ENCODE measurements at regions not wholly inside any gene's neighbourhood (a gene's known extent, or its start where the extent isn't known, plus 50 kb on each side); places are given as distances from the start of the nearest gene placed in this dataset.

DNA sequence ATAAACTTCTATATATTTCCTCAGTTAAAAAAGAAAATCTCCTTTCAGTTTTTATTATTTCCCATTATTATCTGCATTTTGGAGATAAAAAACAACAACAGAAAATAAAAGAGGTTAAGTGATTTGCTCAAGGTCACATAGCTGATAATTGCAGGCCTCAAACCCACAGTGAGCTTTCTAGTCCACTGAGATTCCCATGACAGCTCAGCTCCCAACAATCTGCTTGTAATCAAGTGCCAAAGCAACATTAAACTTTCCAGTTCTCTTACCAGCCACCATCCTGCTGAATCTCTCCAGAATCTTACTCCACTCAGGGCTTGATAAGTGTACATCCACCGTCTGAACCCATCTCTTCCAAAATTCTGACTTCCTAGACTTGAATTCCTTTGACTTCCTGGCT lies 318.2 kb upstream of the SEMA6D start:
- DNase-seq = no peak
- no peak for TF ChIP-seq CTCF (IDR thresholded peaks at IDR 0.05; ENCODE audit: low read depth, low read length)
- Histone ChIP-seq H3K36me3 (no peaks in the 10 kb centered on the region), H3K9me3 (ENCODE audit: severe bottlenecking) (no peaks in the 10 kb centered on the region), H3K4me3 (ENCODE audit: low read depth, low read length) (no peak overlapping the region), H3K27ac (no peak overlapping the region), H3K27me3 (ENCODE audit: insufficient read depth, low read depth, severe bottlenecking) (no peaks in the 10 kb centered on the region)

DNA sequence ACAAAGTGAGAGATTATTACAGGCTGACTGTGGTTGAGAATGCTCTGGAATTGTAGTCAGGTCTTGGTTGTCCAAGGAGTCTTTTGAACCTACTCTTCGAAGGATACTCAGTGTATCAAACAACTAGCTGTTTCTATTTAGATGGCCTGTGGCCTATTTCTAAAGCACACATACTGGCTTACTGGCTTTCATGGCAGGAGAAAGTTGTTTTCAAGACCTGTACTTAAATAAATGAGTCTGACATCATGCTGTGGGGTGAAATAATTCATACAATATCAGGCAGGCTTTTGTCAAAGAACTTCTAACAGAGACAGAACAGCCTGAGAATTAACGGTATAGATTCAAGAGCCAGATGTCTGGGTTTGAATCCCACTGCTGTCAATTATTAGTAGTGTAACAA lies 316.7 kb upstream of the SEMA6D start:
- no peak for DNase-seq
- TF ChIP-seq CTCF (IDR thresholded peaks at IDR 0.05; ENCODE audit: low read depth, low read length) = no peak
- Histone ChIP-seq H3K4me3 (ENCODE audit: low read depth, low read length) (no peak overlapping the region), H3K9me3 (ENCODE audit: severe bottlenecking) (no peaks in the 10 kb centered on the region), H3K36me3 (no peaks in the 10 kb centered on the region), H3K27ac (no peak overlapping the region), H3K27me3 (ENCODE audit: insufficient read depth, low read depth, severe bottlenecking) (no peaks in the 10 kb centered on the region)

GRCh38 chr15:47401427-47401826 lies 315.9 kb upstream of the SEMA6D start:
- no peaks in the 10 kb centered on the region for H3K36me3 ChIP-seq
- TF ChIP-seq CTCF (IDR thresholded peaks at IDR 0.05; ENCODE audit: low read depth, low read length) = no peak
- H3K27ac ChIP-seq = no peak overlapping the region
- no peaks in the 10 kb centered on the region for H3K27me3 ChIP-seq (ENCODE audit: insufficient read depth, low read depth, severe bottlenecking)
- H3K9me3 ChIP-seq (ENCODE audit: severe bottlenecking) = no peaks in the 10 kb centered on the region
- DNase-seq = no peak
- no peak overlapping the region for H3K4me3 ChIP-seq (ENCODE audit: low read depth, low read length)

- H3K4me3 ChIP-seq (ENCODE audit: low read depth, low read length) = no peak overlapping the region
- TF ChIP-seq CTCF (IDR thresholded peaks at IDR 0.05; ENCODE audit: low read depth, low read length) = no peak
- H3K36me3 ChIP-seq = no peaks in the 10 kb centered on the region
- H3K9me3 ChIP-seq (ENCODE audit: severe bottlenecking) = no peaks in the 10 kb centered on the region
- H3K27me3 ChIP-seq (ENCODE audit: insufficient read depth, low read depth, severe bottlenecking) = no peaks in the 10 kb centered on the region
- H3K27ac ChIP-seq = no peak overlapping the region
- DNase-seq = no peak
Measured at GRCh38 chr15:47402829-47403228, 314.5 kb upstream of the SEMA6D start.

GRCh38 chr15:47404877-47405276 lies 312.4 kb upstream of the SEMA6D start:
- Histone ChIP-seq H3K27me3 (ENCODE audit: insufficient read depth, low read depth, severe bottlenecking) (no peaks in the 10 kb centered on the region), H3K36me3 (no peaks in the 10 kb centered on the region), H3K9me3 (ENCODE audit: severe bottlenecking) (no peaks in the 10 kb centered on the region), H3K27ac (no peak overlapping the region), H3K4me3 (ENCODE audit: low read depth, low read length) (no peak overlapping the region)
- TF ChIP-seq CTCF (IDR thresholded peaks at IDR 0.05; ENCODE audit: low read depth, low read length) = 0 out of 2 replicates have a peak, but pooled peaks have one; percentile 6
- DNase-seq = no peak

DNA sequence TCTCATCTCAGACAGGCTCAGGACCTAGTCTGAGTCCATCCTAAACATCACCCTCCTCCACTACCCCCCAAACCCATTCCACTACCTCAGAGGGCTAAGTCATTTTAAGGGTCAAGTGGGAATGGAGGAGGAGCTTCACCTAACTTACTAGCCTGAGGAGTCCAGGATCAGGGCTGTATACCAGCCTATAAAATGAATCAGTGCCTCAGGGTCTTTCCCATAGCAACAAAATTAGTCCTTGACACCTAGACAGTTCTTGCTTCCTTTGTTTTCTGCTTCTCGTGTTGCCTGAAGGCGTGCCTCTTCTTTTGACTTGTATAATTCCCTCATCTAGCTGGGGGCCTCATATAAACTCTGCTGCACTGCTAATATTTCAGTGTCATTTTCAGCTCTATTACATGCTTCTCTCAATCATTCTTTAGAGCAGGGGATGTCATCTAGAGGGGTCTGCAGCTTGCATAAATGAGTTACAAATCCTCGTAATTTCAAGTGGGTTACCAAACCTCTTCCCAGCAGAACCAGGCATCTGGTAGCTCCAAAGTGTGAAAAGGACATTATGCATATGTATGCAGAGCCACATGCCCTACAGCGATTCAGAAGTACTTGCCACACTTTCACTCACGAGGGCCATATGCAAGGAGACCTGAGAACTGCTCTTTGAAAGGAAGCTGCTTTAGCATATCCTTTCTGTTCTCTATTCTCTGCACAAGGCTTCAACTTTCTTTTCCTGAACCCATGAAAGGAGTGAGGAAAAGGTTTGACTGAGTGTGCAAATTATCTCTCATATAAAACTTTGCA lies 311.7 kb upstream of the SEMA6D start:
- H3K4me3 ChIP-seq (ENCODE audit: low read depth, low read length) = no peak overlapping the region
- DNase-seq = no peak
- no peaks in the 10 kb centered on the region for H3K36me3 ChIP-seq
- H3K27me3 ChIP-seq (ENCODE audit: insufficient read depth, low read depth, severe bottlenecking) = no peaks in the 10 kb centered on the region
- H3K27ac ChIP-seq = no peak overlapping the region
- TF ChIP-seq CTCF (IDR thresholded peaks at IDR 0.05; ENCODE audit: low read depth, low read length) = no peak
- H3K9me3 ChIP-seq (ENCODE audit: severe bottlenecking) = no peaks in the 10 kb centered on the region

Data from WERI-Rb-1 (cell line).